Myocyte (in vitro differentiated cells): ENCODE measurements at regions not wholly inside any gene's neighbourhood (a gene's known extent, or its start where the extent isn't known, plus 50 kb on each side); places are given as distances from the start of the nearest gene placed in this dataset.

Experiments used
- DNase-seq: peaks from one replicate; pipeline ENCODE4 v3.0.0-alpha.2; 2012; ENCODE audit warnings: low read depth

GRCh38 chr10:89095701-89096391 lies 105.2 kb downstream of the FAS start:
- DNase-seq = no peak

- DNase-seq = peak; percentile 20
Observed at GRCh38 chr10:89093728-89094127, 103.1 kb downstream of the FAS start.

- no peak for DNase-seq
Observed at GRCh38 chr10:89092981-89093380, 102.4 kb downstream of the FAS start.

DNA sequence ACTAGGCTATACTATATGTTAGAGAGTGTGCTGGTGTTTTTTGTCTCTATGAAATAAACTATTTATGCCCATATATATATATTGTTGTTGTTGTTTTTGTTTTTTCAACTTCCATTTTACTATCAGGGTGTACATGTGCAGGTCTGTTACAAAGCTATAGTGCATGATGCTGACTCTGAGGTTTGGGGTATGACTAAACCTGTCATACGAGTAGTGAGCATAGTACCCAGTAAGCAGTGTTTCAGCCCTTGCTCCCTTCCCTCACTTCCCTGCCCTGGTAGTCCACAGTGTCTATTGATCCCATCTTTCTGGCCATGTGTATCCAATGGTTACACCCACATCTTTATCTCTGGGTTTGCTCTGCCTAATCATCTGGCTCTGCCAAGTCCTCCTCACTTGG lies 101.8 kb downstream of the FAS start:
- DNase-seq = no peak

DNA sequence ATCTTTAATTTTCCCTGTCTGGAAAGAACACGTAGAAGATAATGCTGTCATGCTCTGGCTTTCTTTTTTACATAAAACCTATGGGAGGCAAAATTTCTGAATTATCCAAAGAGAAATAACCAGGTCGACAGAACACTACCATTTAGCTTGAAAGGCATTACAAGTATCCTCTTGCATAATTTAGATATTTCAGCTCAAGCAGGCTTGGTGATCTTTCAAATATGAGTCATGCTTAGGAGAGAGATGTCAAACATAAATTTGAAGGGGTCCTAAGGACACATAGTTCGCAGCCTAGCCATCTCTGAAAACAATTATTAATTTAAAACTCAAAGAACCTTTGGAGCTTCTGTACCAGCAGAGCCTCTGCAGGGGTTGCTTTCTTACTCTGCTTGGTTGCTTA lies 100.9 kb downstream of the FAS start:
- no peak for DNase-seq

DNA sequence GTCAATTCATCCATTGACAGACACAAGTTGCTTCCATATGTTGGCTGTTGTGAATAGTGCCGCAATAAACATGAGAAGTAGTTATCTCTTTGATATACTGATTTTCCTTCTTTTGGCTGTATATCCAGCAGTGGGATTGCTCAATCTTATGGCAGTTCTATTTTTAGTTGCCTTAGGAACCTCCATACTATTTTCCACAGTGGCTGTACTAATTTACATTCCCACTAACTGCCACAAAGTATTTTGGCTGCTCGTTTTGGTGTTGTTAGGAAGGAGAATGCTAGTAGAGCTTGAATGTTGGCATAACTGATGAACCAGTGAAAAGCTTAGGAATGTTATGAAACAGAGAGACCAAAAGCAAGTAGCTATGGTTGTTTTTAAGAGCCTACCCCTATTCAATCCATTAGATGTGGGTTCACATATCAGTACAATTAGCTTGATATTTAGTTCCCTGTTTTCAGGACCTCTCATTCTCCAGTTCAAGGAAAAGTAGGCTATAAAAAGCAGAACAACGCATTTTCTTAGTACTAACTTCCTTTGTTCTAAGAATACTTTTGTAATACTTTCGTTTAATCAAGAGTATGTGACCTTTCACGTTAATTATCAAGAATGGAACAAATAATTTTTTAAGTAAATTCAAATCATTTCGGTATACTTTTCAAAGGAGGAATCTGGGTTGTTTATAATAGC lies 100.3 kb downstream of the FAS start:
- peak; percentile 11 for DNase-seq

- DNase-seq = peak; percentile 94
Observed at GRCh38 chr10:89086801-89087521, 96.4 kb downstream of the FAS start.

- no peak for DNase-seq
Observed at GRCh38 chr10:89085153-89085552, 94.6 kb downstream of the FAS start.

DNA sequence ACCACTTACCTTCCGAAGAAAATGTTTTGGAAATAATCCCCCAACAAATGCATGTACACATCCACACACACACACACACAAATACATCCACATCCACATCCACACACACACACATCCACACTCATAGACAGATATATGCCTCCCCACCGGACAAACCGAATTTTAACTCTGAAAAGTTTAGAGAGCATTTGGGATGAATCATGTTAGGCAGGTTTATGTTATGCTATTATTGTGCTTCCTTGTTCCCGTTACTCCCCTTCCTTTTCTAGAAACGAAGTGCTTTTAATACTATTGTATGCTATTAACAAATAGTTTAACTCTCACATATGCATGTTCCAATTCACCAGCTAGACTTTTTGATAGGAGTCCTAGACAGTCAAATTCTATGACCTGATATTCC lies 91.5 kb downstream of the FAS start:
- no peak for DNase-seq

DNA sequence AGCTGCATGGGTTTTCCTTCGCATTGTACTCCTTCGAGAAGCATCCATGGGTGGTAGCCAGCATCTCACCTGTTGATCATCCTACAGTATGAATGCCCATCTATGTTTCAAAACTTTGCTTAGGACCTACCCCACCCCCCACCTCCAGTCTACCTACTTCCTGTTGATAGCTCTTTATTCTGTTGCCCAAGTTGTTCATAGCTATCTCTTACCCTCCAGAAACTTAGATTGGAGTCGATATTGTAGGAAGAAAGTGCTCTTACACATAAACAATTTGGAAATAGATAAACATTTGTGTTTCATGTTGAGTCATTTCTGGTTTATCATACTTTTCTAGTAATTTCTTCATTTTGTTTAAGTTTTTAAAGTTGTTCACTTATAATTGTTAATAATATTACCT lies 90.1 kb downstream of the FAS start:
- no peak for DNase-seq

DNA sequence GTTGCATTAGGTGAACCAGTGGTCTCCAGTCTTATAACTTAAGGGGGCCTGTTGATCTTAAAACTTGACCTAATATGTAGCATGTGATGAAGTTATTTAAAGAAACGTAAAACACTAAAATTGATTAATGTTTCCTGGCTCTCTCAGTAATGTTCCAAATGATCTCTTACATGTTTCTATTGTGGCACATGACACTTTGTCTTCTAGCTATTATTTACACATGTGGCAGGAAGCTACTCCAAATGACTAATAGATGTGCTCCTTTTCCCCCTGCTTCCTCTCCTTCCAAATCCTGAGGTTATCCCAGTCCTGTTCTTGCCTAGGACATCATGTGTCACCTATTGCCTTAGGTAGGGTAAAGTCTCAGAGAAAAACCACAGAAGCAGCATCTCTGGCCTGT lies 89.4 kb downstream of the FAS start:
- DNase-seq = no peak

GRCh38 chr10:89078724-89079672 lies 88.4 kb downstream of the FAS start:
- DNase-seq = peak; percentile 47

DNA sequence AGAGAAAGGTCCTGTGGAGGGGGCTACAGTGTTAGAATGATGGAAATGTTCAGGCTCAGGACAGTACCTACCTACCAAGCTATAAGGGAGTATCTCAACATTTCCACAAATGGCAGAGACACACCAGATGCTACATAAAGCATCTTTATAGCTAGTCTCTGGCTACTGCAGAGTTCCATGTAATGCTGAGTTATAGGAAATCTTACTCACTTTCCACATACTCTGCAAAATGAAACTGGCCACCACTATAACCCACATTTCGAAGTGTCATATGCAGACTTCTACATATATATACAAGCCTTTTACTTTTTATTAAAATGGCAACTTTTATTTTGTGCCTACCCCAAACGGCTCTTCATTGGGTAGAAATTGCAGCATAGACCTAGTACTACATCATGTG lies 85.5 kb downstream of the FAS start:
- DNase-seq = no peak

DNA sequence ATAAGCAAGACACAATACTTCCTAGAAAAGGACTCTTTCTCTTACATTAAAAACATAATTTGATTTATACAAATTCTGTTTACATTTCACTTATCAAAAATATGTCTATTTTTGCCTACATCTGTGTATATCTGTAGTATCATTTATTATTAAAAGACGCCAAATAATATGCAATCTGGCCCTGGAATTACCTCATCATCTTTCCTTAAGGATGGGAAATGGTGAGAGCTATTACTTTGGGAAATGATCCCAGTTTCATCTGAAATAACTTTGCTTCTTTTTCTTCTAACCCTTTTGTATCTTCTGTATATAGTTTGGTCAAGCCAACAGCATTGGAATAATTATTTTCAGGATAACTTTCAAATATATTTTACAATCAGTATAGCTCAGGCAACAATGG lies 85.0 kb downstream of the FAS start:
- DNase-seq = no peak

DNA sequence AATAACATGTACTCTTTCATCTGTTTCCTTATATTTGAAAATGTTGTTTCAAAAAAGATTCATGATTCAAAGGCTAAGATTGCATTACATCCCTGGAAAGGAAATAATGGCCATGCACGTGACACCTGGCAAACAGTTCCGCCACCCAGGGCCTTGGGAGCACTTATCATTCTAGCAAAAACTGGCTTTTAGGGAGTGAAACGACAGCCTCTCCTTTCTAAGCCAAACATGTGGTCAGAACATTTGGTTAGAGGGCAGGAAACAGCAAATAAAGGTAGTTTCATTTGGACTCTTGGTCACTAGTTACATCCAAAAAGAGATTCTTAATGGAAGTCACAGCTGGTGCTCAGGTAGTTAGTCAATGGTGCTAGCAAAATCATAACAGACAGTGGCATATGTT lies 83.5 kb downstream of the FAS start:
- peak; percentile 19 for DNase-seq

GRCh38 chr10:89073719-89074118 lies 83.1 kb downstream of the FAS start:
- DNase-seq = no peak

GRCh38 chr10:89069589-89069988 lies 79.0 kb downstream of the FAS start:
- DNase-seq = no peak
